SH-SY5Y (cell line): ENCODE measurements at regions not wholly inside any gene's neighbourhood (a gene's known extent, or its start where the extent isn't known, plus 50 kb on each side); places are given as distances from the start of the nearest gene placed in this dataset.

ENCODE experiments used
- GATA2 ChIP-seq: IDR thresholded peaks from 2 replicates; pipeline ENCODE4 v1.6.1; 2011; ENCODE audit warnings: mild to moderate bottlenecking, low read depth, low read length
- GATA3 ChIP-seq: IDR thresholded peaks from 2 replicates; pipeline ENCODE4 v1.6.1; 2011; ENCODE audit warnings: low read depth, mild to moderate bottlenecking, low read length, moderate library complexity

DNA sequence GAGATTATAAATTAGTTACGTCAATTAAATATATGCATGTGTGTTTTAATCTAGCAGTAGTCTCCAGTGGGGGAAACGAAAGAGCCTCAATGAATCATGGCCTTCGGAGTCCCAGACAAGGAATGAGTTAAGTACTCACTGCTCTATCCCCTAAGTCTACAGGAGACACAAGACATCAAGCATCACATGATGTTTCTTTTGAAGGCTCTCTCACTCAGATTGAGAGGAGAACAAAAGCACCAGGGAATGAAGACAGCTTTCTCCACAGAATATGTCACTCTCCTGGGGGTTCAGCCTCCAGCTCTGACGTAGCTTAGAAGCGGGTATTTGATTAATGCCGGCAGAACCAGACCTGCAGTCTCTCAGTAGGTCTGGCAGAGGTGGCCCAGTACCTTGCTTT lies 381.4 kb downstream of the ACTL7B start:
- TF ChIP-seq GATA2 (no peak), GATA3 (no peak)

DNA sequence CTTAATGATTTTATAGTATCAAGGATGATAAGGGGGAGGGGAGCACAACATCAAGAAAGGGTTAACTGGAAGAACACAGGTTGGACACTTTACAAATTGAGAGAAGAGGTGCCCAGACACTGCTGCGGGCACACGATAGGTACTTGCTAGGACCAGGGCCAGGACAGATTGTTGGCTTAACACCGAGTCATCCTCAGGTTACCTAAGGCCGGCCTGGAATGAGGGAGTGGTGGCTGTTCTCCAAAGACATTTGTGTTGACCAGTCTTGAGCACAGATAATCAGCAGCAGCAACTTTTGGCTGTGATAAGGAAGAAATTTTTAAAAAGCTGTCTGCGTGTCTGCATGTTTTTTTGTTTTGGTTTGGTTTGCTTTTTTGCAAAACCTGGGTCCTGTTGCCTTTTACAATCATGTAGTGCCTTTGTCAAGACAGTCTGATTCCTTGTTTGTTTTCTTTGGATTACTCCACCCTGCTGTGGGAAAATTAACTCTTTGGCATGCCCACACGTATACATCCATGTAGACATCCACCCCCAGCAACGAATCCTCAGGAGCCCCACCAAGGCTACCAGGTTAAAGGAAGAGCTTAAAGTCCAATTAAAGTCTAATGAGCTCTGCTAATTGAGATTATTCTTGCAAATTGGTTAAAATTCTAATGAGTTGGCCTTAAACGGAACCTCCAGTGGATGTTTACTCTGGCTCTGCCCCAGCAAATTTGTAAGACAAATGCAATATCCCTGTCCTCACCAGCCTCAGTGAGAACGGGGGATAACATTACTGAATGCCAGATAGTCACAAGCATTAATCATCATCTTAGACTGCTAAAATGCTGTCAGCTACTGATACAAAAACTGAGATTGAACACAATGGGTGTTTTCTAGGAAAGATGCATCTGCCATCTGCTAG lies 382.3 kb downstream of the ACTL7B start:
- TF ChIP-seq GATA3 (no peak), GATA2 (no peak)

DNA sequence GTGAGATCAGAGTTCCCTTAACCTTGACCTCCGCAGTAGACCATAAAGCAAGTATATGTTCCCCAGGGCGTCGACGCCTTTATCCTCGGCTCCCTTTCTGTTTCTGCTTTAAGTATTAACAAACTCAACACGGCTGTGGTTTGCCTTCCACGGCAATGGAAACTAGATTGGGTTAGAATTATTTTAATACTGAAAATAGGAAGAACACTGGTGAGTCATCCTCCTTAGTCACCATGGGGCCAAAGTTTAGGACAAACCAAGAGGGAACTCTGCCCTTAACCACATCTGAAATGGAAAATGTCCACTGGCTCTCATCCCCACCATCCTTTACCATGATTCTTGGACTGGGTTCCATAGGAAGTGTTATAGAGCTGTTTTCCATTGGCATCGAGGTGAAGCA lies 386.1 kb downstream of the ACTL7B start:
- no peak for TF ChIP-seq GATA3
- TF ChIP-seq GATA2, result no peak

DNA sequence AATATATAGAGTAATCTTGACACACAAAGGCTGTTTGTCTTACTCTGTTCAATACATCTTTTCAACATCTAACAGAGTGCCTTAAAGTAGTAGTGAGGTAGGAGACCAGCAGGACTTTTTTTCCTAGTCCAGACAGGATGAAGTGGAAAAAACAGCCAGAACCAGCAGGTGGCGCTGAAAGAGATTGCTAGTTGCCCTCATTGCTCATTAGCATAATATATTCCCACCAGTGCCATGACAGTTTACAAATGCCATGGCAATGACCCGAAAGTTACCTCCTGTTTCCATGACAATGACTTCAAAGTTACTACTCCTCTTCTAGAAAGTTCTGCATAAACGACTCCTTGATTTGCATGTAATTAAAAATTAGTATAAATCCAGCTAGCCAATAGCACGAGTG lies 387.4 kb downstream of the ACTL7B start:
- TF ChIP-seq GATA2 (no peak), GATA3 (no peak)

DNA sequence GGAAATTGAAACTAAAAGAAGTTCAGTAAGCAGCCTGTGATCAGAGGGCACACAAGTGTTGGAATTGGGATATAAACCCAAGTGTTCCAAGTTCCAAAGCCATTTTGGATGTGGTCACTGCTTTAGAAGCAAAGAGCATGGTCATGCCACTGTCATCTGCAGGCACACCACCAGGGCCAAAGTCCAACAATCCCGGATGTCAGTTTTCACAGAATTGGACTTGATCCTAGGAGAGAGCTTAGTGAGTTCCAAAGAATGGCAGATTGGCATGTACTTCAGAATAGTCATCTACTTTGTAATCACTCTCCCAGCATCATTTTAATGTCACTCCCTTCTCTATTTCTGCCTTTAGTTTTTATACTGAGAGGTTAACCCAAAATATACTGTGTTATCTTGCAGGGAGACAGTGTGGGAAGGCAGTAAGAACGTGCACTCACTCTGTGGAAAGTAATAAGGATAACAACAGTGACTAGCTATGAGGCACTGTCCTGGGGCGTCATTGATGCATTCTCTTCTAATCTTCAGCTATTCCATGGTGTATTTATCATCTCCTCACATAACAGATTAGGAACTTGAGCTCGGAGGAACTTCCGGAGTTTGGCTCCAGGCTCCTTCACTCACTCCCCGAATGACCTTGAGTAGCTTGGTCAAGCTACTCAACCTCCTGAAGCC lies 388.0 kb downstream of the ACTL7B start:
- TF ChIP-seq GATA3, result no peak
- no peak for TF ChIP-seq GATA2

DNA sequence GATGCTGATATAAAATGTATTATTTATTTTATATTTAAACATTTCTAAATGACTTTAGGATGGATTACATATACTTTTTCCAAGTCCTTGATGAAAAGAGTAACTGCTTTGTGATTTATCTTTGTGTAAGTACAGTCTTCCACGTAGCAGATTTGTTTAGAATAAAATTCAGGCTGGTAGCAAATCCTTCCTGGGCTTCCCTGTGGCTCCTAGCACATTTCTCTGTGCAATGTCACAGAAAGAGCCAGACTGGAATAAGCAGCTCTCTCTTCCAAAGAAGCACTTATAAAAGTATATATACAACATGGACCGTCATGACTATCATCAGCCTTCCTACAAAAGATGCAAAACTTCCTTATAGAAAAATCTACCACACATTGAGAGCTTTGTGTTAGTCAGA lies 388.6 kb downstream of the ACTL7B start:
- TF ChIP-seq GATA3 (no peak), GATA2 (no peak)

DNA sequence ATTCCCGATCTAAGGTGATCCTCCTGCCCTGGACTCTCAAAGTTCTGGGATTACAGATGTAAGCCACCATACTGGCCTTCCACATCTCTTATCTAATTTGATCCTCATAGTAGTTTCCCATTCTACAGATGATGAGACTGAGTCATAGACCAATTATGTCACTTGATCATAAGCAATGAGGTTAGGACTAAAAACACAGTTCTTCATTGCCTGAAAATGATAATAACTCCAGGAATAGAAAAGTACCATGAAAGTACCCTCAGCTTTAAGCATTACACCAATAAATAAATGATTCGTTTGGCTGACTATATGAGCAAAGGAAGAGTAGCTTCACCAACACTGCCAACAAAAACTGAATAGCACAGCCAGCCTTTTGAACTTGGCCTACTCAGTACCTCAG lies 389.5 kb downstream of the ACTL7B start:
- no peak for TF ChIP-seq GATA2
- no peak for TF ChIP-seq GATA3

DNA sequence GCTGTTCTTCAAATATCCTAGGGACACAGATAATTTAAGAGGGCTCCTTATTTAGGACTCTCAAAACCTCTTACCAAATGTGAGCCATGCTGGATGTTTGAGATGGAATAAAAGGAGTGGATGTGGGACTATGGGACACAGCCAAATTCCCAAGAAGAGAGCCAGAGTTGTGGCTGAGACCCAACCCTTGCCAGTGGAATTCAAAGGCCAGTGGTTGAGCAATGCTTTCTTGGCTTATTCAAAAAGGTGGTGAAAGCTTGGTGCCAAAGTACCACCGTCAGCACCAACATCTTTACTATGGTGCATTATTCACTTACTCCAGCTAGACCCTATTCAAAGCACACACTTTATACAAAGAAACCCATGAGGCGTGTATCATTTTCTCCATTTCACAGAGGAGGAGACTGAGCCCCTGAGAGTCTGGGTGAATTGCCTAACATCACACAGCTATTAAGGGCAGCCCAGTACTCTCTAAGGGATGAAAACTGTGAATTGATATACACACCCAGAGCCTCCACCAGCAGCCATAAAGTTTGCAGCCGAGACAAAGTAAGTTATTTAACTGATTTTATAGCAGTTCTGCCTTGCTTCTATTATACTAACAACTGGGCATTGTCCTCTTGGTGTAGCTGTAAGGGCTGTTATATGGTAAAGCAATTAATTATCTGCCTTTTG lies 391.7 kb downstream of the ACTL7B start:
- no peak for TF ChIP-seq GATA2
- no peak for TF ChIP-seq GATA3

DNA sequence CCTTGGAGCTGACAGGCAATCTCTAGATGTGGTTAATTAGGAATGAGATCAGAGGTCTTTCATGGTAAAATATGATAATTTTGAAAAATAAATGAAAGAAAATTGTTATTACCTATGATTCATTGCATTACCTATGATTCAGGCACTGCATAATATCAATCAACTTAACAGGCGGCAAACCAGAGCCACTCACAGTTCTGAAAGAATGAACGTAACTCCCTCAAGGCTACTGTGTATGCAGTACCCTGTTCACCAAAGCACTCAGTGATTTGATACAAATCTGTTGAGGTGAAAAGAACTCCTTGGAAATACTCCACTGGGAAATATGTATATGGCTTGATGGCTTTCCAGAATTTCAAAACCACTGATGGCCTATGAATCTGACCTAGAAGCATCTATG lies 398.9 kb downstream of the ACTL7B start:
- TF ChIP-seq GATA3 (no peak), GATA2 (no peak)

DNA sequence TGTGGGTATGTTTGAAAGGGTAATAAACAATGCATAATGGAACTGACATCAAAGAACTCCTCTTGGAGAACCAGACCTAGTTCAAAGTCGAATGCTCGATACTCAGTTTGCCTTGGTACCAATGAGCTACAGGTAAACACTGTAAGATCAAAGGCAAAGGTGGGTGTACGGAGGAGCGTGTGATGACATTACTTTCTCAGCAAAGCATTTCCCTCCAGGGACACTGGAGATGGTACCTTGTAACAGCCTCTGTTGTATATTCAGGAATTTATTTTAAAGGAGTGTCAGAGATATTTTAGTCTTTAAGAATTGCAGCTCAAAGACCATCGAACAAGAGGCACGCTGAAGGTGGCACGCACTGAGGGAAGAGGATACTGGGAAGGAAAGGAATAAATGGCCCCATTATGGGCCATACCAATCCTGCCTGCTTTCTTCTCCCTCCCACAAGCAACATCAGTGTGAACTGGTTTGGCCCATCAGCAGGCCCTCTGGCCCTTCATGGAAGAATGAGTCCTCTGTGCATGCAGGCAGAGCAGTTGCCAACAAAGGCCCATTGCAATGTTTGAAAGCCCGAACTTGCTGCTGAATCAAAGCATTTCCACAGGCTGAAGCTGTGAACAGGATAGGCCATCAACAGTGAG lies 410.2 kb downstream of the ACTL7B start:
- no peak for TF ChIP-seq GATA2
- no peak for TF ChIP-seq GATA3

DNA sequence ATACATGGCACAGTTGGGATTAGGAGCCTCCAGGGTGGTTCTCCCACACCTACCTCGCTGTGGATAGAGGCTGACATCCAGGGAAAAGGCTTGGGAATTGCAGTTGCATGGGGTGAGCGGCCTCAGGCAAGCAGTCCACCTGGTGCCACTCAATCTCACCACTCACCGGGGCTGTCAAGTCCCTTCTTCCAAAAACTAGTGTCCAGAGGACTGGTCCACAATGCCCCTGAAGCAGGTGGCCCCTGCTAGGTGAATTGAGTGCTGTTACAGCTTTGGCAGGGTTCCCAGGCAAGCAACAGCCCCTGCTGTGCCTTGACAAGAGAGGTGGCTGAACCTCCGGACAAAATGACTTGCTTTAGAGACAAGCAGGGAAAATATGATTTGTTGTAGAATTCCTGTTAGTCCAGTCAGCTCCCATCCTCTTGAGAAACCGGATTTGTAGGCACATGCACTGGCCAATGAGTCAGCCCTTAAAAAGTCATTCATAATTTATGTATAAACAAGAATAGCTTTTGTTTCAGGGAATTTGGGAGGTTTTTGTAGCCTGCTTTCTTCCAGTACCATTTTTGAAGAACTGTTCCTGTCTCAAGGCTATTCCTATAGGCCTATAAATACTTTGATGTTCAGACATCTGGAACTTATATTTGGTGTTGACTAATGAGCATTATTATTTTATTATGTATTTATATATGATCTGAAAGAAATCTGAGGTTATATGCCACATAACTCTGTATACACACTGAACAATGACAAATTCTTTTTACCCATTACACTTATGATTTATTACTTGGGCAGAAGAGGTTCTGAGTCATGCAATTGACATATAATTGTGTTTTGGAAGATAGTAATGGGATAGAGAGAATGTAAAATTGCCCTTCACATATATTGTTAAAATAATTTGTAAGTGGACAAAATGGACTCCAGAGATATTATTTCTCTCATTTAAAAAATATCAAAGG lies 411.1 kb downstream of the ACTL7B start:
- TF ChIP-seq GATA3, result no peak
- TF ChIP-seq GATA2, result no peak

DNA sequence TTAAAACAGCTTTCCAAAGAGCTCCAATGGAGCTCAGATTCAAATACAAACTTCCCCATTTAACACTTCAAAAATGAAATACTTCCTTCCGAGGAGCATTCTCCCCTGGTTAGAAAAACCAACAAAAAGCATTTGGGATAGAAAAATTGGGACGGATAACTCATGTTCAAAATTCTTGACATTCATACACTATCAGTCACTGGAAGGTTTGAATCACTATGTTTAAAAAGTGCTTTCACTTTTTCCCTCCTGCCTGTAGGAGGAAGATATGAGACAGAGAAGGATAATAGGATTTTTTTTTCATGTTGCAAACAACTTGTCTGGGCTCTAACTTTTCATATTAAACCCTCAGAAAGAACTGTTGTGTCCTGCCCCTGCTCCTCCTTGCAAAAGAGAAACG lies 412.0 kb downstream of the ACTL7B start:
- TF ChIP-seq GATA2 (no peak), GATA3 (no peak)

DNA sequence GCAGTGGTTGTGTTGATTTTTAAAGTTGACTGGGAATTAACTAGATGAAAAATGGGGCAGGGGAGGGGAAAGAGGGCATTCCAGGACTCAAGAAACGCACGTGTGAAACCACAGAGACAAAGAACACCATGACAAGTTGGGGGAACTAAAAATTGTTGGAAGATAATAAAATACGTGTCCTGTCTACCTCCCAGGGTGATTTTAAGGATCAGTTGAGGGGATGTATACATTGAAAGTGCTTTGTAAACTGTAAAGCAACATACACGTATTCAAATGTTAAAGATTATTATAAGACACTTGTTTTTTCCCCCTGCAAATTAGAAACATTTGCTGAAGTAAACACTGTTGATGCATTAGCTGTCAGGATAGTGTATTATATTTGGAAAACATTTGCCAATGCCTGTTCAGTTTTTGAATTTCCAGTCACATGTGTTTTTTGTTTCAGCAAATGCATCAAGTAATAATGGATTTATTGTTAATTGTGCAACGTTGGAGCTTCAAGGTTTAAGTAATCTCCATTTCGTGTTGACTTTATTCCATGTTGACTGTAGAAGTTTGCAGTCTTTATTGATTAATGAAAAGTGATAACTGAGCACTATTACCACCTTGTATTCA lies 412.7 kb downstream of the ACTL7B start:
- TF ChIP-seq GATA3, result no peak
- TF ChIP-seq GATA2, result no peak
